ENCODE measurements at regions not wholly inside any gene's neighbourhood (a gene's known extent, or its start where the extent isn't known, plus 50 kb on each side); places are given as distances from the start of the nearest gene placed in this dataset.

GRCh38 chr5:96050273-96050880 is 88.7 kb upstream of the ELL2 start:
- H3K4me2 ChIP-seq (ENCODE audit: low read length): no peak overlapping the region
- no peak overlapping the region for H3K27ac ChIP-seq
- no peaks in the 10 kb centered on the region for H3K27me3 ChIP-seq (ENCODE audit: control insufficient read depth, insufficient read depth, low read length)
- H3K4me1 ChIP-seq: no peaks in the 10 kb centered on the region
- H2AFZ ChIP-seq: no peak overlapping the region
- no peak overlapping the region for H3K9ac ChIP-seq
- no peak overlapping the region for H3K4me3 ChIP-seq (ENCODE audit: low read depth, low read length)
- TF ChIP-seq CTCF (IDR thresholded peaks at IDR 0.05): no peak
- no peaks in the 10 kb centered on the region for H3K36me3 ChIP-seq (ENCODE audit: control insufficient read depth, insufficient read depth, low read length)
- H3K9me3 ChIP-seq (ENCODE audit: control insufficient read depth, low read length): no peaks in the 10 kb centered on the region
- H3K79me2 ChIP-seq: no peaks in the 10 kb centered on the region

GRCh38 chr5:96049398-96050272 is 88.0 kb upstream of the ELL2 start:
- no peak overlapping the region for H3K4me3 ChIP-seq (ENCODE audit: low read depth, low read length)
- H3K9ac ChIP-seq: no peak overlapping the region
- H3K27me3 ChIP-seq (ENCODE audit: control insufficient read depth, insufficient read depth, low read length): no peaks in the 10 kb centered on the region
- TF ChIP-seq CTCF (IDR thresholded peaks at IDR 0.05): no peak
- H3K36me3 ChIP-seq (ENCODE audit: control insufficient read depth, insufficient read depth, low read length): no peaks in the 10 kb centered on the region
- no peaks in the 10 kb centered on the region for H3K4me1 ChIP-seq
- no peaks in the 10 kb centered on the region for H3K9me3 ChIP-seq (ENCODE audit: control insufficient read depth, low read length)
- no peak overlapping the region for H3K27ac ChIP-seq
- H3K4me2 ChIP-seq (ENCODE audit: low read length): no peak overlapping the region
- H3K79me2 ChIP-seq: no peaks in the 10 kb centered on the region
- H2AFZ ChIP-seq: no peak overlapping the region

GRCh38 chr5:96048763-96049162 is 87.1 kb upstream of the ELL2 start:
- no peak for TF ChIP-seq CTCF (IDR thresholded peaks at IDR 0.05)
- H3K9ac ChIP-seq: no peak overlapping the region
- H3K9me3 ChIP-seq (ENCODE audit: control insufficient read depth, low read length): no peaks in the 10 kb centered on the region
- no peak overlapping the region for H3K4me2 ChIP-seq (ENCODE audit: low read length)
- H3K27me3 ChIP-seq (ENCODE audit: control insufficient read depth, insufficient read depth, low read length): no peaks in the 10 kb centered on the region
- H2AFZ ChIP-seq: no peak overlapping the region
- H3K27ac ChIP-seq: no peak overlapping the region
- no peak overlapping the region for H3K4me3 ChIP-seq (ENCODE audit: low read depth, low read length)
- H3K4me1 ChIP-seq: no peaks in the 10 kb centered on the region
- no peaks in the 10 kb centered on the region for H3K79me2 ChIP-seq
- H3K36me3 ChIP-seq (ENCODE audit: control insufficient read depth, insufficient read depth, low read length): no peaks in the 10 kb centered on the region

GRCh38 chr5:96045888-96046287 is 84.2 kb upstream of the ELL2 start:
- Histone ChIP-seq H3K4me1 (no peaks in the 10 kb centered on the region), H3K27ac (no peak overlapping the region), H2AFZ (no peak overlapping the region), H3K27me3 (ENCODE audit: control insufficient read depth, insufficient read depth, low read length) (no peaks in the 10 kb centered on the region), H3K4me2 (ENCODE audit: low read length) (no peak overlapping the region), H3K9me3 (ENCODE audit: control insufficient read depth, low read length) (no peaks in the 10 kb centered on the region), H3K36me3 (ENCODE audit: control insufficient read depth, insufficient read depth, low read length) (no peaks in the 10 kb centered on the region), H3K9ac (no peak overlapping the region), H3K79me2 (no peaks in the 10 kb centered on the region), H3K4me3 (ENCODE audit: low read depth, low read length) (no peak overlapping the region)
- no peak for TF ChIP-seq CTCF (IDR thresholded peaks at IDR 0.05)

Measured in parathyroid adenoma (tissue), 2 donors.